Activated gamma-delta T cell treated with anti-CD3 and anti-CD28 coated beads, Interleukin-2, amount 50 U/mL, for 16 hours (primary cell): ENCODE measurements at regions not wholly inside any gene's neighbourhood (a gene's known extent, or its start where the extent isn't known, plus 50 kb on each side); places are given as distances from the start of the nearest gene placed in this dataset.

ENCODE experiments used
- DNase-seq: peaks from one replicate; pipeline ENCODE4 v3.0.0-alpha.2; 2020; ENCODE audit warnings: low read depth

- DNase-seq, result no peak
These were observed 751.8 kb downstream of the TSN start for GRCh38 chr2:122507261-122507660.

GRCh38 chr2:122512091-122512490 is 756.6 kb downstream of the TSN start:
- DNase-seq, result no peak

DNA sequence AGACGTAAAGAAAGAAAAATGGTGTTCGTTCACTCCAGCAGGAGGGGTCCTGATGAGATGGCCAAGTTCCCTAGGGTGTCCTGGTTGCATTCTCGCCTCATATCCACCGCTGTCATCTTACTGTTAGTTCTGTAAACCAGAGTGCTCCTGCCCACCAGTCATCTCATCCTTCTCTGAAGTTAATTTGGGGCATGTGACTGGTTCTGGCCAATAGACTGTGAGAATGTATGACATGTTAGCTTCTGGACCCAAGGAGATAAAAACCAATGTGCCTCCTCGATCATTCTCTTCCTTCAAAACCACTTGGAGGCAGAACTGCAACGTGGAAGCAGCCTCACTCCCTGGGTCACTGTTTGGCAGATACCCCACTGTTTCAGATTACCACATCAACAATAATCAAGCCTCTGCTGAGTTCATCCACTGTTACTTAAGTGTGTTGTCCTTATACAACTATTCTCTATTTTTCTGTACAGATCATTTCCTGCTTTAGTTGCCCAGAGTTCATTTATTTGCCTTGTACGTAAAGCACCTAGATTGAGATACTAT is 759.1 kb downstream of the TSN start:
- no peak for DNase-seq

GRCh38 chr2:122515731-122516290 is 760.4 kb downstream of the TSN start:
- DNase-seq, result no peak

GRCh38 chr2:122516775-122517174 is 761.3 kb downstream of the TSN start:
- DNase-seq, result no peak

DNA sequence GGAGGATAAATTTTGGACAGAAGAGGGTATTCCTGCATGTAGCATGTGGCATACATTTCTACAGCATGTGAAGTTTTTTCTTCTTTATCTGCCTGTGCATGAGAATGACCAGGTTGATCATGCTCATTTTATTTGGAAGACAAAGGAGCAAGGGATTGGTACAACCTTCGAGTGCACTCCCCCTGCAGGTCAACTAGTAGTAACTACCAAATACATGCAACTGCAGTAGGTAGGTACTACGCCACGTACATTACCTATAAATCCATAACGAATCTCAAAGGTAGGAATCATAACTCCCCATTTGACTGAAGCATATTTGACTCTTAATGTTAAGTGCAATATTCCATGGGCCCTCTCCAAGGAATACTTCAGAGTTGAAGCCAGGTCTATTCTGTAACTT is 763.9 kb downstream of the TSN start:
- DNase-seq, result no peak

DNA sequence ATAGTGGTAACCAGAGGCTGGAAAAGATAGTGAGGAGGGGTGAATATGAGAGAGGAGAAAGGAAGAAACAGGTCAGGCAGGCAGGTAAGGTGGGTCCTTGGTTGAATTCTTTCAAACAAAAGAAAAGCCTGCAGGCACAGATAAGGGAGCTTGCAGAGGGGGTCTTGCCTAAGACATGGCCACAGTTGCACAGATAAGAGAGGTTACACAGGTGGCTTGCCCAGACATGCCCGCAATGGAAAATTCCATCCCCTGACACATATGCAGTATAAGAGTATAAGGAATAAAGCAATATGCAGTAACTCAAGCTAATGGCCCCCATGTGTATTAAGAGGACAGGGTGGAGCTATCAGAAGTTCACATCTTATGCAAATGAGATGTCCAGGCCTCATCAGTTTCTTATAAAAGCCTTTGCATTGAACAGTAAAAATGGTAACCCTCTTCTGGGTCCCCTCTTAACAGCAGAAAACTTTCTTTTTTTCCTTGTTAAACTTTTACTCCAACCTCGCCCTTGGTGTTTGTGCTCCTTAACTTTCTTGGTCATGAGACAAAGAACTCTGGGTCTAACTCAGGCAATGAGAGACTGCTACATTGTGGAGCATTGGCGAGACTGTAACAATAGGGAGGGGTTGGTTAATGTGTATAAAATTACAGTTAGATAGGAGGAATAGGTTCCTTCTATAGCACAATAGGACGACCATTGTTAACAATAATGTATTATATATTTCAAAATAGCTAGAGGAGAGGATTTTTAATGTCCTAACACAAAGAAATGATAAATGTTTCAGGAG is 764.6 kb downstream of the TSN start:
- no peak for DNase-seq

DNA sequence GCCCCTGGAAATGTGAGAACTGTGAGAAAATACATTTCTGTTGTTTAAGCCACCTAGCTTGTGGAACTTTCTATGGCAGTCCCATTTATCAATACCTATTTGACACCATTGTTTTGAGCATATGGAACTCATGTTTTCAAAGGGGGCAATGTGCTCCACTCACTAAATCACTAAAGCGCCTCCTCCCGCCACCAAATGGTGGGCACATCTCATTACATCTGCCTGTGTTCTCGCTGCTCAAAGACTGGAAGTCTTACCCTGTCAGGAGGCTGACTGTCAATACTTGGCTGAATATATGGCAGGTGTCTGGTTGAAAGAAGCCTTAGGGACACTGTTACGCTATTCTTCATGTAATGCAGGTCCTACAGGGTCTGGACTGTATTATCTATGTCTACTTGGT is 767.7 kb downstream of the TSN start:
- DNase-seq, result no peak

DNA sequence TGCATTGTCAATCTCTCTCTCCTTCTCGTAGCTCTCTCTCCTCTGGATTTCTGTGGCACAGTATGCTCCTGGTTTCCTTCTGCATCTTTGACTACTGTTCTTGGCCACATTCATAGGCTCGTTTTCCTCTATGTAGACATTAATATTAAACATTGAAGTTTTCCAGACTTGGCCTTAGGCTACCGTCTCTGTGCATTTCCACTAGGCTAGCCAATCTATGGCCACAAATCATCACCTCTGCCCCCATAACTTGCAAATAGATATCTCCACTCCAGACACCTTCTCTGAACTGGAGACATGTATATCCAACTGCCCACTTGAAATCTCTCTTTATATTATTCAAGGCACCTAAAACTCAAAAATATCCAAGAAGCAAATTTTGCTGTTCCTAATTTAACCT is 768.5 kb downstream of the TSN start:
- DNase-seq, result no peak

DNA sequence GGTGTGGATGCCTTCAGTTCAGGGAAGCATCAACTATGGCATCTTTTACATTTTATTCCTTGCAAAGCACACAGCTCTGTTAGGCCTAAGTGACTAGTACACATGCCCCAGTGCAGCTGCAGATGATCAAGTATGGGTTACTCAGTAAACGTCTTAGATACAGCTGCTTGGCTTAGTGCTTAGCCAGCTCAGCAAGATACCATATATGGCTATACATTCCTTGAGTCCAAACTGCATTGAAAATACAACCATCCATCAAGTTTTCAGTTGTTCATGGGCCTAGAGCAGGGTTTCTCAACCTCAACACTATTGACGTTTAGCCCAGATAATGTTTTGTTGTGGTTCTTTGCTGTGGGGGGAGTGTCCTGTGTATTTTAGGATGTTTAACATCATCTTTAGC is 769.9 kb downstream of the TSN start:
- DNase-seq, result no peak

DNA sequence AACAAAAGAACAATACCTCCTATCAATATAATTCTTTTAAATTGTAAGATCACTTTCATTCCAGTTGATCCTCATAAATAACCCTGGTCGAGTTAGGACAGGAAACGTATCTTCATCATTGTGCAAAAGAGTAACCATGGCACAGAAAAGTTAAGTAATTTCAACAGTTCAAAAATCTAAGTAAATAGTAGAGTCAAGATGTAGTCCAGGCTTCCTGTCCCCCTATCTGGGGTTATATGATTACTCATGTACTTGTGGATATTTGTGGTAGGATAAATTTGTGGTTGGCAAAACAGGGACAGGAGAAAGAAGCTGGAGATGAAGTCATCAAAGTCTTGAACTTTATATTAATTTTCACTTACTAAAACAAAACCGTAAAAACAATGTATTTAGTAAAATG is 772.6 kb downstream of the TSN start:
- DNase-seq, result no peak

DNA sequence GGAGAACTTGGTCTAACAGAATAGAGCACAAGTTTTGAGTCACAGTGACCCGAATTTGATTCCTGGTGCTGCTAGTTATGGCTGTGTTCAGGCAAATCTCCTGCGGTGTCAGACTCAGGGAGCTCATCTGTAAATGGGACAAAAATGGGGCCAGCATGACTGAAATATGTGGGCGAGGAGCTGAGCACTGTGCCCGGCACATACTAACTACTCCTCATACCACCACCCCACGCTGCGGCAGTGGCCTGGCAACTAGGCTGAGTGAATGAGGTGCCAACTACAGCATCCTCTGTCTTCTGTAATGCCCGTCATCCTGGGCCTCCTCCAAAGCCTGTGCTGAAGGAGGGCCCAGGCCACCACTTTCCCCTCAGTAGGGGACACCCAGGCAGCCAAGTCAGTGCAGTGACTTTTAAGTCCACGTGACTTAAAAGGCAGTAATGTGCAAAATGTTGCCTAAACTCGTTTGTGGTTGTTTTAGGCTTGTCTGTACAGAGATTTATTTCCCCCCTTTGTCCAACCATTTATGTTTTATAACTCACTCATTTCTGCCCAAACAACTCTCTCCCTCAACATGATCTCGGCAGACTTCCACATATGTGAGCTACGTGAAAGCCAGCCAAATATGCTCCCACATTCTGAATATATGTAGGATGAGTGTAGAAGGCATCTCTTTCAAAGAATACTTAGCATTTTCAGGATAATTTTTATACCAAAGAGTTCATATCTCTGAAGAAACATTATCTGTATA is 773.7 kb downstream of the TSN start:
- DNase-seq, result no peak

- no peak for DNase-seq
These were observed 775.4 kb downstream of the TSN start for GRCh38 chr2:122530814-122531213.

DNA sequence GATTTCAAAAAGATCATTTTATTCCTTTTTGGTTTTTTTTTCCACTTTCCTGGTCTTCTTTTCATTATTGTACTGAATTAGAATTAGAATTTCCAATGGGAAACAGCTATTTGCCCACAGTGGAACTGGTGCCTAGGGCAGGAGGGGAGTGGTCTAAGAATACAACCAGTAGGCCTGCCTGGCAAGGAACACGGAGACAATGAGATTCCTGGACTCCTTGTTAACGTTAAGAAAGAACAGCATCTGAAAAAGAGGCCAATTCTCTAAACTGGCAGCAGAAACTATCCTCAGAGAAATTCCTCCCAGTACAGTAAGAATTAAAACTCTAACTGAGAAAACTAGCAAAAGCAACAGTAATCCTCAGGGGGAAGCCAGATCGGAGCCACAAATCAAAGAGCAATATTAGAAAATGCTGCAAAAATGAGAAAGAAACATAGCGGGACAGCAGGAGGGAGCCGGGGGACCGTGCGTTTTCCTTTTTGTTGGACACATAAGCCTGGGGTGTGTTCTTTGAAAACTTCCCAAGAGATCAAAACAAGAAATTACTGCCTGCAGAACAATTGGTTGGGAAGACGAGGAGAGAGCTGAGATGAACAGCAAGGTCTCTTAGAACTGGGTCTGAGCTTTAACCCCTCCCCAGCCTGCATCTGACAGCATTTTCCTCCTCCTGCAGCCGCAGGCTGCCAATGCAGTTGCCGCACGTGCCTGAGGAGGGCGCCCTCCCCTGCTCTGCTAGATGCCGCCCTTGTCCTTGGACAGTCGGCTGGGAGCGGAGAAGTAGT is 776.0 kb downstream of the TSN start:
- DNase-seq, result no peak

- no peak for DNase-seq
These were observed 776.6 kb downstream of the TSN start for GRCh38 chr2:122532072-122532344.

DNA sequence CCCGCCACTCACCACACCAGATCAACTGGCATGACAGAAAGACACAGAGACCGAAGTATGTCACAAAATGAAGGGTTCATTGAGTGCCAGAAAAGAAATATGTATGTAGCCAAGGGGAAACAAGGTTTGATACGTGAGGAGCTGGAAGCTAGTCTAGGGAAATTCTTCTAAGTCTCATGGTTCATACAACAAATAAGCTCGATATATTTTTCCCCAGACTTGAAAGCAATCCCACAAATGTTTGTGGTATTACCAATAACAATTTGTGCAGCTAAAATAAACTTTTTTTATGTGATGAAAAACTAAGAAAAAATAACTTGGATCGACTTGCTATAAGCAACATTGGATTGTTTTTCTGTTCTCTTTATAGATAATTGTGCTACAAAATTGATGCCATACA is 777.0 kb downstream of the TSN start:
- no peak for DNase-seq

GRCh38 chr2:122535960-122536505 is 780.6 kb downstream of the TSN start:
- DNase-seq, result no peak

GRCh38 chr2:122539311-122539710 is 783.9 kb downstream of the TSN start:
- DNase-seq, result no peak

DNA sequence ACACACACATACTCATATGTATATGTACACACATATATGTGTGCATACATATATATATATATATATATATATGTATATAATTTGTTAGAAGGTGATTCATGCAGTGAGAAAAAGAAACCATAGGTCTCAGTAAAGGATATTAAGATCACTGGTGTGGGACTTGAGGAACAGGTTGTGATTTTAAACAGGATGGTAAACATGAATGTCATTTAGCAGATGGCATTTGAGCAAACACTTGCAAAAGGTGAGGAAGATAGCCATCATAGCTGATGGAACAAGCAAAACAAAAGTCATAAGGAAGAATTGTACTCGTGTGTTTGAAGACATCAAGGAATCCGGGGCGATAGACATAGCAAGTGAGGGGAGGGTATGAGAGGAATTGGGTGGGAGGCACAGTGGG is 784.5 kb downstream of the TSN start:
- no peak for DNase-seq

- no peak for DNase-seq
These were observed 786.8 kb downstream of the TSN start for GRCh38 chr2:122542236-122542635.

DNA sequence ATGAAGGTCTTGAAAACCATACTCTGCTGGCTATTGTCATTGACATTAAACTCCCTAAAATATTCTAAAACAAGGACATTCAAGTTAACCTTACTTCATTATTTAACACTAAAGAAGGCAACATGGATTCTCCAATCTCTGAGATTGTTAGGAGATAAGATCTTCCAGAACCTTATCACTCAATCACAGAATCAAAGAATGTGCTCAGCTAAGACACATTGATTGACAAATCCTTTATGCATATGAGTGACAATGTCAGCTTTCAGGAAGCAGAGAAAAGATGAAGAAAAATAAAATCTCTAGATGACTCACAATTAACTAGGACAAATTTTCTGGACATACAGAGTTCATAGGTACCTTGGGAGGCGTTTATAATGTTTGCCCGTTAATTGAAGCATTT is 787.2 kb downstream of the TSN start:
- DNase-seq, result no peak

GRCh38 chr2:122543815-122544214 is 788.4 kb downstream of the TSN start:
- no peak for DNase-seq
